SK-MEL-5 (cell line): ENCODE measurements at regions not wholly inside any gene's neighbourhood (a gene's known extent, or its start where the extent isn't known, plus 50 kb on each side); places are given as distances from the start of the nearest gene placed in this dataset.
"Not testable (repeated sequence)": the region's sequence is repeated elsewhere in the genome, so short reads cannot be mapped to it uniquely, and the experiment has no call there.

ENCODE experiments used
- DNase-seq: peaks from one replicate; pipeline ENCODE4 v3.0.0-alpha.2; 2016; ENCODE audit warnings: low read depth, low spot score
- in situ Hi-C: cut with HindIII; loops from 2 replicates; pipeline ENCODE4 v1.10.0; 2016; ENCODE audit warnings: low sequenced_read_pairs, high pct_unique_total_duplicates, low pct_unique_long_range_greater_than_20kb

GRCh38 chr12:25424211-25424731 is 128.8 kb downstream of the LMNTD1 start:
- no peak for DNase-seq
- in situ Hi-C loops, result no loop called here

DNA sequence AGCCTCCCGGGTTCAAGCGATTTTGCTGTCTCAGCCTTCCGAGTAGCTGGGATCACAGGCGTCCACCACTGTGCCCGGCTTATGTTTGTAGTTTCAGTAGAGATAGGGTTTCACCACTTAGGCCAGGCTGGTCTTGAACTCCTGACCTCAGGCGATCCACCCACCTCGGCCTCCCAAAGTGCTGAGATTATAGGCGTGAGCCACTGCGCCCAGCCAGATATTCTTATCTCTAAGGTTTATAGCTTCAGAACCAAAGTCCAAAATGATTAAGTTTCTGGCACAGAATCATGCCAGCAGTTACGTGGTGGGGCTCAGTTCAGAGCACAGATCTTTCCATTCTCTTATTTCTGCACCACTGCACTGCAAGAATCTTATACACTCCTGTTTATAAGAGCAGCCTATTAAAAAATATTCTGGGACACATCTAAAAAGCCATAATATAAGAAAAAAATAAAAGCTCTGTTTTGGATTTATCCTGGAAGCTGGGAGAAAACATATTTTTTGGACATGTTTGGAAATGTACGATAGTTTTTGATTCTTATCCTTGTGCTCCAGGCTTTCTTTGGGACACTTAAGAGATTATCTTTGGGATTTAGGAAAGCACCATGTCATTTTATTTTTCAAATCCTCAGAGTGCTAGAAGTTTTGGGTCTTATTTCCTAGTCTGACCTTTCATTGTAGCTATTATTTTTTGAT is 129.6 kb downstream of the LMNTD1 start:
- in situ Hi-C loops, result no loop called here
- no peak for DNase-seq

GRCh38 chr12:25422241-25422640 is 130.8 kb downstream of the LMNTD1 start:
- no peak for DNase-seq
- in situ Hi-C loops, result no loop called here

- no peak for DNase-seq
- in situ Hi-C loops, result no loop called here
Observed at GRCh38 chr12:25421651-25422167, 131.4 kb downstream of the LMNTD1 start.

GRCh38 chr12:25420116-25420515 is 133.0 kb downstream of the LMNTD1 start:
- in situ Hi-C loops, result no loop called here
- DNase-seq, result no peak

DNA sequence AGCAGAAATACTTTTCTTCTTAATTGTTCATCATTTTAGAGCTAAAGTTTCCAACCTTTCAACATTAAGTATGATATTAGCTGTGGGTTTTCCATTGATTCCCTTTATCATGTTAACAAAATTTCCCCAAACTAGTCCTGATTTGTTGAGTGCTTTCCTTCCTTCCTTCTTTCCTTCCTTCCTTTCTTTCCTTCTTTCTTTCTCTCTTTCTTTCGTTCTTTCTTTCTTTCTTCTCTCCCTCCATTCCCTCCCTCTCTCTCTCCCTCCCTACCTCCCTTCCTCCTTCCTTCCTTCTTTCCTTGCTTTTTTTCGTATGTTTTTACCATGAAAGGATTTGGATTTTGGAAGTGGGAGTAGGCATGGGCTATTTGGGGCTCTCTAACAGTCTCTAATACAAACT is 133.5 kb downstream of the LMNTD1 start:
- DNase-seq, result no peak
- in situ Hi-C loops, result no loop called here

DNA sequence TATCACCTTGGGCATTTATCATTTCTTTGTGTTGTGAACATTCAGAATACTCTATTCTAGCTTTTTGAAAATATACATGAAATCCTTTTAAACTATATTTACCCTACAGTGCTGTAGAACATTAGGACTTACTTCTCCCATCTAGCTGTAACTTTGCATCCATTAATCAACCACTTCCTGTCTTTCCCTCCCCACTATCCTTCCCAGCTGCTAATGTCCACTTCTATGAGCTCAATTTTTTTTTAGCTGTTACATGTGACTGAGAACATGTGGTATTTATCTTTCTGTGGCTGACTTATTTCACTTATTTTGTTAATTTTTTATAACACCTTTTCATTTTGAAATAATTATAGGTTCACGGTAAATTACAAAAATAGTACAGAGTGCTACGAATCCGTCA is 136.0 kb downstream of the LMNTD1 start:
- DNase-seq, result no peak
- in situ Hi-C loops, result no loop called here

- DNase-seq, result no peak
- in situ Hi-C loops, result no loop called here
Observed at GRCh38 chr12:25416516-25416915, 136.6 kb downstream of the LMNTD1 start.

GRCh38 chr12:25415004-25415403 is 138.1 kb downstream of the LMNTD1 start:
- DNase-seq, result no peak
- in situ Hi-C loops, result no loop called here

- DNase-seq, result peak; percentile 72
- in situ Hi-C loops, result no loop called here
Observed at GRCh38 chr12:25412735-25413134, 140.3 kb downstream of the LMNTD1 start.

GRCh38 chr12:25404955-25405354 is 148.1 kb downstream of the LMNTD1 start:
- DNase-seq, result no peak
- in situ Hi-C loops, result no loop called here

DNA sequence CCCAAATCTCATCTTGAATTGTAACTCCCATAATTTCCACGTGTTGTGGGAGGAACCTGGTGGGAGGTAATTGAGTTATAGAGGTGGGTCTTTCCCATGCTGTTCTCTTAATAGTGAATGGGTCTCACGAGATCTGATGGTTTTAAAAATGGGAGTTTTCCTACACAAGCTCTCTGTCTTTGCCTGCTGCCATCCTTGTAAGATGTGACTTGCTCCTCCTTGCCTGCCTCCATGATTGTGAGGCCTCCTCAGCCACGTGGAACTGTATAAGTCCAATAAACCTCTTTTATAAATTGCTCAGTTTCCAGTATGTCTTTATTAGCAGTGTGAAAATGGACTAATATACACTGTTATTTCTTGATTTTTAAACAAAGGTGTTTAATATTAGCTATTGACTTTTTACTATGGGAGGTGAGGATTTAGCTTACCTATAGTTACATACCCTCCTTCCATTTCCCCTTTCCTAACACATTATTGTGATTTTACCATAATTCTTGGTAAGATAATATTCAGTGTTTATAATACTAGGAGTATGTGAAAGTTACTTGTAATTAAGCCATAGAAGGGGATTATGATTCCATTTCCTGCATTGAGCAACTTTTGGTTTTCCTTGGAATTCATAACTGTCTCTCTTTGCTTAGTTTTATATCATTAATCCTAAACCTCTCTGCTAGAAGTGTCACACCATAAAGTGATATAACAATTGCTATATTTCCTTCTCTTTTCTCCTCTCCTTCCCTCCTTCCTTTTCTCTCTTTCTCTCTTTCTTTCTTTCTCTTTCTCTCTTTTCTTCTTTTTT is 151.0 kb upstream of the KRAS start:
- in situ Hi-C loops, result no loop called here
- no peak for DNase-seq

GRCh38 chr12:25397001-25397400 is 146.3 kb upstream of the KRAS start:
- no peak for DNase-seq
- in situ Hi-C loops, result no loop called here

DNA sequence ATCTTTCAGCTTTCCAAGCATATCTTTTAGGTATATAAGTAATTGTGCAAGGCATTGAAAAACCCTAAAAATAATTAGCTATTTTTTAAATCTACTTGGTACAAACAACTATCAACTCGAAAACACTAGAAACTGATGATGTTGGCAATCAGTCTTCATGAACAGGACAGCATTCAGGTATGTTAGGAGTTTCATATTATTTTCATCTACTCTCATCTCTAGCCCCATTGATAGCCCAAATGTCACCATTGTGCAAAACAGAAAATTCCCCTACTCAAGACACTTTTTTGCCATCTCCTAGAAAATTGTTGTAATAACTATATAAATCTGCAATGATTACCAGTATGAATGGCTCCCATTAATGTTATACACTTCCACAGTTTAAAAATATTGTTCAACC is 144.5 kb upstream of the KRAS start:
- DNase-seq, result no peak
- in situ Hi-C loops, result no loop called here

- DNase-seq, in situ Hi-C loops: not testable (repeated sequence)
Observed at GRCh38 chr12:25394775-25395174, 144.0 kb upstream of the KRAS start.

DNA sequence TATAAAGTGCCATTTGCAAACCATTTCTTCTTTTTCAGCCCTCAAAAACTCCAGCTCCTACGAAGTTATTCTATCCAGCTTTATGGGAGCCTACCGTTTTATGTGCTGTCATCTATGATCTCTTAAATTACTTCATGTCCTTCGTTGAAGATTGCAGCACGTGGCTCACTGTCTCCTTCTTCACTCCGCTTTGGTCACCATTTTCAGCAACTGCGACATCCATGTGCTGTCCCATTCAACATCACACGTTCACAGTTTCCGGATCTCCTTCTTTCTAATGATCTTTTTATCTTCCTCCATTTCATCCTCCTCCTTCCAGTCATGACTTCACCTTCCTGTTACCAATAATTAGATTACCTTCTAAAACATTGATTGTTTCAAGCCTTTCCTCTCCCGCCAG is 143.3 kb upstream of the KRAS start:
- in situ Hi-C loops, result no loop called here
- no peak for DNase-seq

GRCh38 chr12:25391346-25391745 is 140.6 kb upstream of the KRAS start:
- DNase-seq, in situ Hi-C loops: not testable (repeated sequence)

GRCh38 chr12:25388183-25388582 is 137.5 kb upstream of the KRAS start:
- in situ Hi-C loops, result no loop called here
- DNase-seq, result no peak

- no peak for DNase-seq
- in situ Hi-C loops, result no loop called here
Observed at GRCh38 chr12:25387732-25388050, 137.0 kb upstream of the KRAS start.
